H1 (cell line): ENCODE measurements at regions not wholly inside any gene's neighbourhood (a gene's known extent, or its start where the extent isn't known, plus 50 kb on each side); places are given as distances from the start of the nearest gene placed in this dataset.

Source experiments
- CTCF ChIA-PET: fragments of 300-600 bp; sonication (Branson Sonifier 250); formaldehyde crosslinking; loops from one replicate; lab custom pipeline; 2021; ENCODE audit not compliant: partially characterized antibody; lab: Charles Lee
- POLR2A ChIA-PET: fragments of 300-600 bp; sonication (Branson Sonifier 250); formaldehyde crosslinking; loops from one replicate; lab custom pipeline; 2021; ENCODE audit warnings: inconsistent platforms; ENCODE audit not compliant: partially characterized antibody; lab: Charles Lee
- DNase-seq, 2 experiments: peaks; one replicate each; pipeline versions ENCODE4 v3.0.0 to v3.0.0-alpha.2; 2010 to 2022; ENCODE audit warnings: low spot score in 2 of 2, low read depth in 1 of 2, mixed read lengths in 1 of 2
- FAIRE-seq: peaks from 2 replicates; lab custom pipeline; 2011; peaks lifted over from hg19 to GRCh38; lab: Jason Lieb, UNC
- H2AFZ ChIP-seq: 2 replicates; pipeline ENCODE4 v1.8.1; 2012; ENCODE audit warnings: low read length, inconsistent platforms
- H2AK5ac ChIP-seq: 2 replicates; pipeline ENCODE4 v1.6.1; 2013; ENCODE audit warnings: low read depth, low read length
- H2BK120ac ChIP-seq: replicated peaks from 2 replicates; pipeline ENCODE3; 2013; ENCODE audit warnings: low read depth, low read length, inconsistent platforms
- H2BK12ac ChIP-seq: 2 replicates; pipeline ENCODE4 v1.6.1; 2013; ENCODE audit warnings: low read depth, low read length
- H2BK15ac ChIP-seq: 2 replicates; pipeline ENCODE4 v1.6.1; 2013; ENCODE audit warnings: low read length
- H2BK20ac ChIP-seq: 2 replicates; pipeline ENCODE4 v1.6.1; 2013; ENCODE audit warnings: low read length
- H2BK5ac ChIP-seq: 2 replicates; pipeline ENCODE4 v1.6.1; 2013; ENCODE audit warnings: low read depth, low read length
- H3K14ac ChIP-seq: 2 replicates; pipeline ENCODE4 v1.6.1; 2013; ENCODE audit warnings: inconsistent platforms; ENCODE audit not compliant: insufficient read length
- H3K18ac ChIP-seq: 2 replicates; pipeline ENCODE4 v1.6.1; 2013; ENCODE audit warnings: low read length; ENCODE audit errors: extremely low read depth
- H3K23ac ChIP-seq: 2 replicates; pipeline ENCODE4 v1.6.1; 2013; ENCODE audit warnings: inconsistent platforms; ENCODE audit not compliant: insufficient read length
- H3K23me2 ChIP-seq: 2 replicates; pipeline ENCODE4 v1.6.1; 2013; ENCODE audit warnings: low read depth, low read length
- H3K27ac ChIP-seq: 2 replicates; pipeline ENCODE4 v1.6.1; 2011; ENCODE audit warnings: low read depth, low read length, inconsistent platforms
- H3K27me3 ChIP-seq, 4 experiments: replicated peaks in 1 of 4; 1 replicate in 1 of 4; 2 replicates in 3 of 4; pipeline versions ENCODE4 v1.6.1 to v1.8.1; 2011 to 2013; ENCODE audit warnings: low read length in 3 of 4, mild to moderate bottlenecking in 3 of 4, inconsistent platforms in 2 of 4, mixed read lengths in 2 of 4, moderate library complexity in 1 of 4; ENCODE audit not compliant: control insufficient read depth in 3 of 4, insufficient read depth in 3 of 4; ENCODE audit errors: extremely low read depth in 1 of 4
- H3K36me3 ChIP-seq, 4 experiments: 2 replicates each; pipeline versions ENCODE4 v1.6.1 to v1.8.1; 2011 to 2013; ENCODE audit warnings: mild to moderate bottlenecking in 4 of 4, low read length in 3 of 4, moderate library complexity in 2 of 4, control low read depth in 1 of 4, inconsistent platforms in 1 of 4; ENCODE audit not compliant: insufficient read depth in 4 of 4, control insufficient read depth in 2 of 4
- H3K4ac ChIP-seq: replicated peaks from 2 replicates; pipeline ENCODE3; 2013; ENCODE audit warnings: low read length, low read depth, mixed read lengths, inconsistent platforms; ENCODE audit not compliant: insufficient read length
- H3K4me1 ChIP-seq, 4 experiments: replicated peaks in 1 of 4; 1 replicate in 1 of 4; 2 replicates in 3 of 4; pipeline versions ENCODE4 v1.6.1 to v1.8.1; 2011 to 2013; ENCODE audit warnings: low read length in 3 of 4, inconsistent platforms in 2 of 4, mixed read lengths in 1 of 4; ENCODE audit not compliant: insufficient read depth in 4 of 4, control insufficient read depth in 3 of 4
- H3K4me2 ChIP-seq, 2 experiments: 2 replicates each; pipeline versions ENCODE4 v1.6.1 to v1.8.1; 2011 to 2013; ENCODE audit warnings: low read depth in 2 of 2, low read length in 2 of 2, control low read depth in 1 of 2, inconsistent platforms in 1 of 2, mild to moderate bottlenecking in 1 of 2; ENCODE audit not compliant: insufficient read depth in 1 of 2
- H3K4me3 ChIP-seq, 4 experiments: fragments of 200-600, 300-600 bp in 1 of 4; sonication (generic), shearing (Covaris generic), sonication (Bioruptor Twin) in 1 of 4; 2 replicates each; pipeline versions ENCODE4 v1.5.1 to v1.8.1; 2011 to 2016; ENCODE audit warnings: low read length in 4 of 4, low read depth in 3 of 4, control low read depth in 2 of 4, inconsistent platforms in 2 of 4, mild to moderate bottlenecking in 2 of 4, mixed read lengths in 1 of 4, moderate library complexity in 1 of 4; ENCODE audit not compliant: insufficient read depth in 2 of 4; ENCODE audit errors: extremely low read depth in 1 of 4
- H3K56ac ChIP-seq: replicated peaks from 2 replicates; pipeline ENCODE3; 2013; ENCODE audit warnings: low read depth, mild to moderate bottlenecking, mixed read lengths, low read length, inconsistent platforms; ENCODE audit not compliant: insufficient read length
- H3K79me1 ChIP-seq: 2 replicates; pipeline ENCODE4 v1.6.1; 2013; ENCODE audit warnings: low read depth, low read length, control low read depth
- H3K79me2 ChIP-seq, 2 experiments: 2 replicates each; pipeline versions ENCODE4 v1.6.1 to v1.8.1; 2012 to 2013; ENCODE audit warnings: low read length in 2 of 2, mild to moderate bottlenecking in 2 of 2, inconsistent platforms in 1 of 2; ENCODE audit not compliant: insufficient read depth in 2 of 2, control insufficient read depth in 1 of 2
- H3K9ac ChIP-seq, 4 experiments: replicated peaks in 1 of 4; 1 replicate in 1 of 4; 2 replicates in 3 of 4; pipeline versions ENCODE4 v1.6.1 to v1.8.1; 2011 to 2013; ENCODE audit warnings: low read depth in 3 of 4, low read length in 3 of 4, control low read depth in 2 of 4, mild to moderate bottlenecking in 2 of 4, moderate library complexity in 2 of 4, inconsistent platforms in 1 of 4; ENCODE audit errors: extremely low read depth in 1 of 4
- H3K9me3 ChIP-seq, 2 experiments: 2 replicates each; pipeline versions ENCODE4 v1.6.1 to v1.8.1; 2012 to 2013; ENCODE audit warnings: mild to moderate bottlenecking in 2 of 2, moderate library complexity in 2 of 2, control low read depth in 1 of 2, inconsistent platforms in 1 of 2, low read depth in 1 of 2, low read length in 1 of 2, mixed read lengths in 1 of 2; ENCODE audit not compliant: insufficient read depth in 2 of 2
- H4K20me1 ChIP-seq, 2 experiments: replicated peaks in 1 of 2; 2 replicates each; pipeline versions ENCODE3 to v1.8.1; 2011 to 2013; ENCODE audit warnings: inconsistent platforms in 2 of 2, low read length in 2 of 2, mild to moderate bottlenecking in 1 of 2; ENCODE audit not compliant: insufficient read depth in 2 of 2, control insufficient read depth in 1 of 2
- H4K5ac ChIP-seq: 2 replicates; pipeline ENCODE4 v1.6.1; 2013; ENCODE audit warnings: low read length, low read depth, mixed read lengths, inconsistent platforms; ENCODE audit not compliant: insufficient read length
- H4K8ac ChIP-seq: 2 replicates; pipeline ENCODE4 v1.8.0; 2013; ENCODE audit warnings: mild to moderate bottlenecking, moderate library complexity, low read length, inconsistent platforms; ENCODE audit not compliant: insufficient read depth; ENCODE audit errors: extremely low read depth
- H4K91ac ChIP-seq: replicated peaks from 2 replicates; pipeline ENCODE3; 2013; ENCODE audit warnings: low read length, mixed read lengths, inconsistent platforms; ENCODE audit not compliant: insufficient read length
- JUND ChIP-seq: IDR thresholded peaks from 2 replicates; pipeline ENCODE4 v1.6.1; 2011; ENCODE audit warnings: mild to moderate bottlenecking, improper control_type of control experiment, low read length
- KDM1A ChIP-seq: fragments of 200-600, 300-600 bp; sonication (generic); IDR thresholded peaks from 2 replicates; pipeline ENCODE4 v1.7.1; 2016; ENCODE audit warnings: mild to moderate bottlenecking, low read length, borderline replicate concordance
- RBBP5 ChIP-seq: IDR thresholded peaks from 2 replicates; pipeline ENCODE4 v1.7.1; 2012; ENCODE audit warnings: low read depth, mild to moderate bottlenecking, inconsistent platforms, low read length, moderate library complexity, borderline replicate concordance
- ZNF274 ChIP-seq: IDR thresholded peaks from 2 replicates; pipeline ENCODE4 v1.7.0; 2012; ENCODE audit warnings: low read length, borderline replicate concordance; ENCODE audit errors: extremely low read depth
- WGBS, 2 experiments: shearing (Covaris generic) in 1 of 2; methylation state at CpG; one replicate each; pipeline versions ENCODE4 v1.1.6 to v1.1.7; 2013 to 2015; ENCODE audit warnings: low lambda C conversion rate in 2 of 2, mixed read lengths in 2 of 2, inconsistent platforms in 1 of 2, low coverage in 1 of 2, missing lambda C conversion rate in 1 of 2; ENCODE audit not compliant: insufficient replicate concordance in 2 of 2, insufficient coverage in 1 of 2, insufficient read length in 1 of 2; ENCODE audit errors: extremely low coverage in 1 of 2, missing lambda C conversion rate in 1 of 2; 5-methylcytosine and 5-hydroxymethylcytosine counted together

DNA sequence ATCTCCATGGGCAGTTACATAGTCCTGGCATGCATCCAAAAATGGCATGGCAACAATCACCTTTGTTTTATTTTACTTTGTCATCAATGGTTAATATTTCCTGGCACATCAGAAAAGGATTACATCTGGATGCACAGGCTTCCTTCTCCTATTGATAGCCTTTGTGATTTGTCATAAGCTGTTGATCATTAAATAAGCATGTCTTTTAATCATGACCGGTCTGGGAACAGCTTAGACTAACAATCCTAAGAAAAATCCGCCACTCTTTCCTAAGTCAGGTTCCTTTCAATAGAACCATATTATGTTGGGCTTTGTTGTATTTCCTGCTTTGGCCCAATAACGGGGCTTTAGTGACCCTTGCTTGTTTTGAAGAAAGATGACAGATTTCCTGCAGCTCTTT is 330.6 kb downstream of the DUSP10 start:
- Histone ChIP-seq H3K79me2 (no peaks in the 10 kb centered on the region), H3K9me3 (no peaks in the 10 kb centered on the region), H3K4me2 (no peak overlapping the region), H3K23ac (no peak overlapping the region), H2BK20ac (no peak overlapping the region), H4K20me1 (no peaks in the 10 kb centered on the region), H3K56ac (no peak overlapping the region), H4K91ac (no peak overlapping the region), H2BK12ac (no peak overlapping the region), H3K36me3 (no peaks in the 10 kb centered on the region), H3K9ac (no peak overlapping the region), H4K8ac (no peak overlapping the region), H3K4me1 (peaks cover 0 to 6% (median 0%) of the 10 kb centered on the region in 4 experiments; a peak in 3 of 7 replicates), H2BK15ac (no peak overlapping the region), H2AFZ (no peak overlapping the region), H3K27me3 (no peaks in the 10 kb centered on the region), H3K23me2 (no peaks in the 10 kb centered on the region), H3K18ac (no peak overlapping the region), H2BK5ac (no peak overlapping the region), H2BK120ac (no peak overlapping the region), H3K27ac (no peak overlapping the region), H3K14ac (no peak overlapping the region), H3K4me3 (no peak overlapping the region), H3K79me1 (no peaks in the 10 kb centered on the region), H4K5ac (no peak overlapping the region), H2AK5ac (no peak overlapping the region), H3K4ac (no peak overlapping the region)
- TF ChIP-seq ZNF274 = no peak
- no peak for TF ChIP-seq RBBP5
- no peak for TF ChIP-seq KDM1A
- TF ChIP-seq JUND = no peak
- POLR2A ChIA-PET = no interaction called here
- DNase-seq (no peak), FAIRE-seq (no peak)
- 94% methylated on average over 3 of the region's 3 CpGs; no CpG with 5 or more reads in 1 of the 2 experiments for WGBS, 2 experiments
- CTCF ChIA-PET = interaction anchor here (1.3 to 2.1 kb wide), 2 partner anchors 21 to 148 kb away, joined by 3 to 5 read pairs; no protein-coding TSS in a partner anchor
